HEK293 (cell line): ENCODE measurements at regions not wholly inside any gene's neighbourhood (a gene's known extent, or its start where the extent isn't known, plus 50 kb on each side); places are given as distances from the start of the nearest gene placed in this dataset.

Experiments used
- YY1 ChIP-seq: fragments of 450-650 bp; formaldehyde crosslinking; IDR thresholded peaks from 2 replicates; pipeline ENCODE4 v1.5.1; 2018; ENCODE audit warnings: missing biosample characterization, missing genetic modification characterization
- ZBTB17 ChIP-seq: fragments of 450-650 bp; formaldehyde crosslinking; IDR thresholded peaks from 2 replicates; pipeline ENCODE4 v1.5.1; 2016; ENCODE audit warnings: missing biosample characterization, missing genetic modification characterization
- ZBTB8A ChIP-seq: fragments of 450-650 bp; formaldehyde crosslinking; IDR thresholded peaks from 2 replicates; pipeline ENCODE4 v1.5.1; 2016; ENCODE audit warnings: missing biosample characterization, missing genetic modification characterization
- ZFP37 ChIP-seq: fragments of 450-650 bp; formaldehyde crosslinking; IDR thresholded peaks from 2 replicates; pipeline ENCODE4 v1.5.1; 2016; ENCODE audit warnings: missing biosample characterization, missing genetic modification characterization
- ZNF121 ChIP-seq: fragments of 450-650 bp; formaldehyde crosslinking; IDR thresholded peaks from 2 replicates; pipeline ENCODE4 v1.5.1; 2016; ENCODE audit warnings: missing biosample characterization, missing genetic modification characterization
- ZNF138 ChIP-seq: fragments of 450-650 bp; formaldehyde crosslinking; IDR thresholded peaks from 2 replicates; pipeline ENCODE4 v1.5.1; 2016; ENCODE audit warnings: missing biosample characterization, missing genetic modification characterization, borderline replicate concordance
- ZNF157 ChIP-seq: fragments of 450-650 bp; formaldehyde crosslinking; IDR thresholded peaks from 2 replicates; pipeline ENCODE4 v1.5.1; 2016; ENCODE audit warnings: missing biosample characterization, missing genetic modification characterization
- ZNF202 ChIP-seq: fragments of 450-650 bp; formaldehyde crosslinking; IDR thresholded peaks from 2 replicates; pipeline ENCODE4 v1.5.1; 2016; ENCODE audit warnings: missing biosample characterization, missing genetic modification characterization, borderline replicate concordance
- ZNF221 ChIP-seq: fragments of 450-650 bp; formaldehyde crosslinking; IDR thresholded peaks from 2 replicates; pipeline ENCODE4 v1.5.1; 2017; ENCODE audit warnings: missing biosample characterization, missing genetic modification characterization, borderline replicate concordance
- ZNF274 ChIP-seq, 2 experiments: fragments of 200-500 bp in 1 of 2; fragments of 450-650 bp in 1 of 2; sonication (Bioruptor generic) in 1 of 2; formaldehyde crosslinking in 1 of 2; IDR thresholded peaks; 2 replicates each; pipeline versions ENCODE4 v1.5.1 to v1.6.1; 2014 to 2016; ENCODE audit warnings: borderline replicate concordance in 1 of 2, inconsistent platforms in 1 of 2, low read length in 1 of 2, missing biosample characterization in 1 of 2, missing genetic modification characterization in 1 of 2
- ZNF776 ChIP-seq: fragments of 450-650 bp; formaldehyde crosslinking; IDR thresholded peaks from 2 replicates; pipeline ENCODE4 v1.5.0; 2017; ENCODE audit warnings: missing biosample characterization, missing genetic modification characterization, borderline replicate concordance
- TF ChIP-seq, protein P1 (sequence below): fragments of 450-650 bp; formaldehyde crosslinking; conservative IDR thresholded peaks from 2 replicates; pipeline ENCODE4 v1.5.1; 2016; ENCODE audit warnings: low read depth, missing biosample characterization, missing genetic modification characterization
- TF ChIP-seq, protein P2 (sequence below): fragments of 450-650 bp; formaldehyde crosslinking; IDR thresholded peaks from 2 replicates; pipeline ENCODE4 v1.5.1; 2016; ENCODE audit warnings: missing biosample characterization, missing genetic modification characterization
- TF ChIP-seq, protein P3 (sequence below): fragments of 450-650 bp; formaldehyde crosslinking; IDR thresholded peaks from 2 replicates; pipeline ENCODE4 v1.5.1; 2016; ENCODE audit warnings: missing biosample characterization, missing genetic modification characterization

DNA sequence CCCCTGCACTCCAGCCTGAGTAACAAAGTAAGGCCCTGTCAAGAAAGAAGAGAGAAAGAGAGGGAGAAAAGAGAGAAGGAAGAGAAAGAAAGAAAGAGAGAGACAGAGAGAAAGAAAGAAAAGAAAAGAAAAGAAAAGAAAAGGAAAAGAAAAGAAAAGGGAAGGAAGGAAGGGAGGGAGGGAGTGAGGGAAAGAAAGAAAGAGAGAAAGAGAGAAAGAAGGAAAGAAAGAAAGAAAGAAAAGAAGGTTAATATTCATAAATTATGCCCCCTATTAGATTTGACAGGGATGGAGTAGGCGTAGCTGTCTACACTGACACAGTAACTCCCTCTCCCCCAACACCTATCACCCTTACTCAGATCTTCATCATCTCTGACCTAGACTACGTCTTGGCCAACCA lies 202.3 kb downstream of the SP3 start:
- TF ChIP-seq ZFP37 (tag by site-specific recombination) (no peak), ZNF776 (tag by site-specific recombination) (no peak), ZBTB8A (tag by site-specific recombination) (no peak), ZNF121 (tag by site-specific recombination) (no peak), ZNF274 (IDR thresholded peaks at IDR 0.05; ENCODE audit: low read length) (no peak), ZNF274 (tag by site-specific recombination; IDR thresholded peaks at IDR 0.05; ENCODE audit: borderline replicate concordance) (no peak), ZBTB17 (no peak), ZNF202 (tag by site-specific recombination) (no peak), YY1 (tag by site-specific recombination) (no peak), ZNF138 (tag by site-specific recombination) (no peak), ZNF221 (no peak), ZNF157 (no peak)
- TF ChIP-seq, protein P1, sequence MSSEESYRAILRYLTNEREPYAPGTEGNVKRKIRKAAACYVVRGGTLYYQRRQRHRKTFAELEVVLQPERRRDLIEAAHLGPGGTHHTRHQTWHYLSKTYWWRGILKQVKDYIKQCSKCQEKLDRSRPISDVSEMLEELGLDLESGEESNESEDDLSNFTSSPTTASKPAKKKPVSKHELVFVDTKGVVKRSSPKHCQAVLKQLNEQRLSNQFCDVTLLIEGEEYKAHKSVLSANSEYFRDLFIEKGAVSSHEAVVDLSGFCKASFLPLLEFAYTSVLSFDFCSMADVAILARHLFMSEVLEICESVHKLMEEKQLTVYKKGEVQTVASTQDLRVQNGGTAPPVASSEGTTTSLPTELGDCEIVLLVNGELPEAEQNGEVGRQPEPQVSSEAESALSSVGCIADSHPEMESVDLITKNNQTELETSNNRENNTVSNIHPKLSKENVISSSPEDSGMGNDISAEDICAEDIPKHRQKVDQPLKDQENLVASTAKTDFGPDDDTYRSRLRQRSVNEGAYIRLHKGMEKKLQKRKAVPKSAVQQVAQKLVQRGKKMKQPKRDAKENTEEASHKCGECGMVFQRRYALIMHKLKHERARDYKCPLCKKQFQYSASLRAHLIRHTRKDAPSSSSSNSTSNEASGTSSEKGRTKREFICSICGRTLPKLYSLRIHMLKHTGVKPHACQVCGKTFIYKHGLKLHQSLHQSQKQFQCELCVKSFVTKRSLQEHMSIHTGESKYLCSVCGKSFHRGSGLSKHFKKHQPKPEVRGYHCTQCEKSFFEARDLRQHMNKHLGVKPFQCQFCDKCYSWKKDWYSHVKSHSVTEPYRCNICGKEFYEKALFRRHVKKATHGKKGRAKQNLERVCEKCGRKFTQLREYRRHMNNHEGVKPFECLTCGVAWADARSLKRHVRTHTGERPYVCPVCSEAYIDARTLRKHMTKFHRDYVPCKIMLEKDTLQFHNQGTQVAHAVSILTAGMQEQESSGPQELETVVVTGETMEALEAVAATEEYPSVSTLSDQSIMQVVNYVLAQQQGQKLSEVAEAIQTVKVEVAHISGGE (tag by site-specific recombination): no peak
- TF ChIP-seq, protein P2, sequence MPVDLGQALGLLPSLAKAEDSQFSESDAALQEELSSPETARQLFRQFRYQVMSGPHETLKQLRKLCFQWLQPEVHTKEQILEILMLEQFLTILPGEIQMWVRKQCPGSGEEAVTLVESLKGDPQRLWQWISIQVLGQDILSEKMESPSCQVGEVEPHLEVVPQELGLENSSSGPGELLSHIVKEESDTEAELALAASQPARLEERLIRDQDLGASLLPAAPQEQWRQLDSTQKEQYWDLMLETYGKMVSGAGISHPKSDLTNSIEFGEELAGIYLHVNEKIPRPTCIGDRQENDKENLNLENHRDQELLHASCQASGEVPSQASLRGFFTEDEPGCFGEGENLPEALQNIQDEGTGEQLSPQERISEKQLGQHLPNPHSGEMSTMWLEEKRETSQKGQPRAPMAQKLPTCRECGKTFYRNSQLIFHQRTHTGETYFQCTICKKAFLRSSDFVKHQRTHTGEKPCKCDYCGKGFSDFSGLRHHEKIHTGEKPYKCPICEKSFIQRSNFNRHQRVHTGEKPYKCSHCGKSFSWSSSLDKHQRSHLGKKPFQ (tag by site-specific recombination): no peak
- TF ChIP-seq, protein P3, sequence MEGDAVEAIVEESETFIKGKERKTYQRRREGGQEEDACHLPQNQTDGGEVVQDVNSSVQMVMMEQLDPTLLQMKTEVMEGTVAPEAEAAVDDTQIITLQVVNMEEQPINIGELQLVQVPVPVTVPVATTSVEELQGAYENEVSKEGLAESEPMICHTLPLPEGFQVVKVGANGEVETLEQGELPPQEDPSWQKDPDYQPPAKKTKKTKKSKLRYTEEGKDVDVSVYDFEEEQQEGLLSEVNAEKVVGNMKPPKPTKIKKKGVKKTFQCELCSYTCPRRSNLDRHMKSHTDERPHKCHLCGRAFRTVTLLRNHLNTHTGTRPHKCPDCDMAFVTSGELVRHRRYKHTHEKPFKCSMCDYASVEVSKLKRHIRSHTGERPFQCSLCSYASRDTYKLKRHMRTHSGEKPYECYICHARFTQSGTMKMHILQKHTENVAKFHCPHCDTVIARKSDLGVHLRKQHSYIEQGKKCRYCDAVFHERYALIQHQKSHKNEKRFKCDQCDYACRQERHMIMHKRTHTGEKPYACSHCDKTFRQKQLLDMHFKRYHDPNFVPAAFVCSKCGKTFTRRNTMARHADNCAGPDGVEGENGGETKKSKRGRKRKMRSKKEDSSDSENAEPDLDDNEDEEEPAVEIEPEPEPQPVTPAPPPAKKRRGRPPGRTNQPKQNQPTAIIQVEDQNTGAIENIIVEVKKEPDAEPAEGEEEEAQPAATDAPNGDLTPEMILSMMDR (tag by site-specific recombination): no peak
